ENCODE measurements at regions not wholly inside any gene's neighbourhood (a gene's known extent, or its start where the extent isn't known, plus 50 kb on each side); places are given as distances from the start of the nearest gene placed in this dataset.

- Mint-ChIP-seq H3K27me3 (no peaks in the 10 kb centered on the region), H3K27ac (no peak overlapping the region), H3K4me1 (no peaks in the 10 kb centered on the region), H3K4me3 (no peak overlapping the region), H3K9me3 (peaks cover 0 to 6% (median 1%) of the 10 kb centered on the region in 11 donors), H3K36me3 (no peaks in the 10 kb centered on the region)
- H3K4me3 ChIP-seq (ENCODE audit: low read length) = no peak overlapping the region
- no peak for DNase-seq
- no peak for ATAC-seq
- ChIA-PET POLR2A (no interaction called here), CTCF (no interaction called here)
- H3K27ac ChIP-seq (ENCODE audit: low read depth, low read length) = no peak overlapping the region
- no peaks in the 10 kb centered on the region for H3K36me3 ChIP-seq (ENCODE audit: control insufficient read depth in 2 of 3, insufficient read depth in 3 of 3, low read length in 3 of 3)
- H3K9me3 ChIP-seq (ENCODE audit: control insufficient read depth in 2 of 3, low read length in 3 of 3) = no peaks in the 10 kb centered on the region
- intact Hi-C loops (cut with micrococcal nuclease) = no loop called here
- H3K27me3 ChIP-seq (ENCODE audit: control insufficient read depth in 2 of 2, insufficient read depth in 2 of 2, low read length in 2 of 2) = no peaks in the 10 kb centered on the region
- no peaks in the 10 kb centered on the region for H3K4me1 ChIP-seq (ENCODE audit: control insufficient read depth in 2 of 2, insufficient read depth in 2 of 2, low read length in 2 of 2)
Measured at GRCh38 chr18:72207280-72207679, 336.9 kb downstream of the CBLN2 start.

GRCh38 chr18:72206814-72207213 lies 337.3 kb downstream of the CBLN2 start:
- Mint-ChIP-seq H3K4me3 (no peak overlapping the region), H3K4me1 (no peaks in the 10 kb centered on the region), H3K36me3 (no peaks in the 10 kb centered on the region), H3K27me3 (no peaks in the 10 kb centered on the region), H3K27ac (no peak overlapping the region), H3K9me3 (peaks cover 0 to 6% (median 1%) of the 10 kb centered on the region in 11 donors)
- no peaks in the 10 kb centered on the region for H3K27me3 ChIP-seq (ENCODE audit: control insufficient read depth in 2 of 2, insufficient read depth in 2 of 2, low read length in 2 of 2)
- ChIA-PET POLR2A (no interaction called here), CTCF (no interaction called here)
- intact Hi-C loops (cut with micrococcal nuclease) = no loop called here
- DNase-seq (no peak), ATAC-seq (no peak)
- no peaks in the 10 kb centered on the region for H3K9me3 ChIP-seq (ENCODE audit: control insufficient read depth in 2 of 3, low read length in 3 of 3)
- H3K4me3 ChIP-seq (ENCODE audit: low read length) = no peak overlapping the region
- no peak overlapping the region for H3K27ac ChIP-seq (ENCODE audit: low read depth, low read length)
- H3K4me1 ChIP-seq (ENCODE audit: control insufficient read depth in 2 of 2, insufficient read depth in 2 of 2, low read length in 2 of 2) = no peaks in the 10 kb centered on the region
- no peaks in the 10 kb centered on the region for H3K36me3 ChIP-seq (ENCODE audit: control insufficient read depth in 2 of 3, insufficient read depth in 3 of 3, low read length in 3 of 3)

GRCh38 chr18:72201032-72201431 lies 343.1 kb downstream of the CBLN2 start:
- H3K27ac ChIP-seq (ENCODE audit: low read depth, low read length) = no peak overlapping the region
- DNase-seq (no peak), ATAC-seq (no peak)
- H3K27ac Mint-ChIP-seq = no peak overlapping the region
- H3K4me3 Mint-ChIP-seq = no peak overlapping the region
- H3K27me3 Mint-ChIP-seq = no peaks in the 10 kb centered on the region
- H3K9me3 ChIP-seq (ENCODE audit: control insufficient read depth in 2 of 3, low read length in 3 of 3) = no peaks in the 10 kb centered on the region
- H3K9me3 Mint-ChIP-seq = peaks cover 0 to 5% (median 0%) of the 10 kb centered on the region in 11 donors
- POLR2A ChIA-PET = no interaction called here
- H3K27me3 ChIP-seq (ENCODE audit: control insufficient read depth in 2 of 2, insufficient read depth in 2 of 2, low read length in 2 of 2) = no peaks in the 10 kb centered on the region
- intact Hi-C loops (cut with micrococcal nuclease) = no loop called here
- H3K4me1 ChIP-seq (ENCODE audit: control insufficient read depth in 2 of 2, insufficient read depth in 2 of 2, low read length in 2 of 2) = no peaks in the 10 kb centered on the region
- CTCF ChIA-PET = no interaction called here
- no peaks in the 10 kb centered on the region for H3K36me3 Mint-ChIP-seq
- H3K36me3 ChIP-seq (ENCODE audit: control insufficient read depth in 2 of 3, insufficient read depth in 3 of 3, low read length in 3 of 3) = no peaks in the 10 kb centered on the region
- no peak overlapping the region for H3K4me3 ChIP-seq (ENCODE audit: low read length)
- peaks cover 0 to 3% (median 0%) of the 10 kb centered on the region in 7 donors for H3K4me1 Mint-ChIP-seq

- intact Hi-C loops (cut with micrococcal nuclease) = no loop called here
- CTCF ChIA-PET = no interaction called here
- POLR2A ChIA-PET = no interaction called here
- Histone ChIP-seq H3K9me3 (ENCODE audit: control insufficient read depth in 2 of 3, low read length in 3 of 3) (no peaks in the 10 kb centered on the region), H3K27me3 (ENCODE audit: control insufficient read depth in 2 of 2, insufficient read depth in 2 of 2, low read length in 2 of 2) (no peaks in the 10 kb centered on the region), H3K4me3 (ENCODE audit: low read length) (no peak overlapping the region), H3K27ac (ENCODE audit: low read depth, low read length) (no peak overlapping the region), H3K4me1 (ENCODE audit: control insufficient read depth in 2 of 2, insufficient read depth in 2 of 2, low read length in 2 of 2) (no peaks in the 10 kb centered on the region), H3K36me3 (ENCODE audit: control insufficient read depth in 2 of 3, insufficient read depth in 3 of 3, low read length in 3 of 3) (no peaks in the 10 kb centered on the region)
- Mint-ChIP-seq H3K9me3 (peaks cover 0 to 6% (median 0%) of the 10 kb centered on the region in 11 donors), H3K27ac (no peak overlapping the region), H3K27me3 (no peaks in the 10 kb centered on the region), H3K4me1 (peaks cover 0 to 3% (median 0%) of the 10 kb centered on the region in 7 donors), H3K4me3 (no peak overlapping the region), H3K36me3 (no peaks in the 10 kb centered on the region)
- ATAC-seq (no peak), DNase-seq (no peak)
Measured at GRCh38 chr18:72197591-72197990, 346.6 kb downstream of the CBLN2 start.

GRCh38 chr18:72194072-72194471 lies 350.1 kb downstream of the CBLN2 start:
- CTCF ChIA-PET = no interaction called here
- no peak overlapping the region for H3K4me3 Mint-ChIP-seq
- Histone ChIP-seq H3K27ac (ENCODE audit: low read depth, low read length) (no peak overlapping the region), H3K9me3 (ENCODE audit: control insufficient read depth in 2 of 3, low read length in 3 of 3) (no peaks in the 10 kb centered on the region), H3K36me3 (ENCODE audit: control insufficient read depth in 2 of 3, insufficient read depth in 3 of 3, low read length in 3 of 3) (no peaks in the 10 kb centered on the region), H3K4me3 (ENCODE audit: low read length) (no peak overlapping the region), H3K4me1 (ENCODE audit: control insufficient read depth in 2 of 2, insufficient read depth in 2 of 2, low read length in 2 of 2) (no peaks in the 10 kb centered on the region), H3K27me3 (ENCODE audit: control insufficient read depth in 2 of 2, insufficient read depth in 2 of 2, low read length in 2 of 2) (no peaks in the 10 kb centered on the region)
- no peak overlapping the region for H3K27ac Mint-ChIP-seq
- no peaks in the 10 kb centered on the region for H3K27me3 Mint-ChIP-seq
- no peaks in the 10 kb centered on the region for H3K4me1 Mint-ChIP-seq
- DNase-seq (no peak), ATAC-seq (no peak)
- H3K9me3 Mint-ChIP-seq = peaks cover 0 to 17% (median 0%) of the 10 kb centered on the region in 11 donors
- H3K36me3 Mint-ChIP-seq = no peaks in the 10 kb centered on the region
- intact Hi-C loops (cut with micrococcal nuclease) = no loop called here
- POLR2A ChIA-PET = no interaction called here

GRCh38 chr18:72187956-72188355 lies 356.2 kb downstream of the CBLN2 start:
- DNase-seq = no peak
- H3K9me3 ChIP-seq (ENCODE audit: control insufficient read depth in 2 of 3, low read length in 3 of 3) = no peaks in the 10 kb centered on the region
- no peaks in the 10 kb centered on the region for H3K27me3 ChIP-seq (ENCODE audit: control insufficient read depth in 2 of 2, insufficient read depth in 2 of 2, low read length in 2 of 2)
- Mint-ChIP-seq H3K9me3 (peaks cover 0 to 11% (median 2%) of the 10 kb centered on the region in 11 donors), H3K27me3 (no peaks in the 10 kb centered on the region), H3K4me3 (no peak overlapping the region), H3K4me1 (no peaks in the 10 kb centered on the region), H3K36me3 (no peaks in the 10 kb centered on the region), H3K27ac (no peak overlapping the region)
- H3K36me3 ChIP-seq (ENCODE audit: control insufficient read depth in 2 of 3, insufficient read depth in 3 of 3, low read length in 3 of 3) = no peaks in the 10 kb centered on the region
- ATAC-seq = no peak
- POLR2A ChIA-PET = no interaction called here
- CTCF ChIA-PET = no interaction called here
- no peak overlapping the region for H3K4me3 ChIP-seq (ENCODE audit: low read length)
- H3K27ac ChIP-seq (ENCODE audit: low read depth, low read length) = no peak overlapping the region
- H3K4me1 ChIP-seq (ENCODE audit: control insufficient read depth in 2 of 2, insufficient read depth in 2 of 2, low read length in 2 of 2) = no peaks in the 10 kb centered on the region
- intact Hi-C loops (cut with micrococcal nuclease) = no loop called here

- H3K27ac ChIP-seq (ENCODE audit: low read depth, low read length) = no peak overlapping the region
- peaks cover 0 to 10% (median 0%) of the 10 kb centered on the region in 7 donors for H3K4me1 Mint-ChIP-seq
- H3K36me3 ChIP-seq (ENCODE audit: control insufficient read depth in 2 of 3, insufficient read depth in 3 of 3, low read length in 3 of 3) = no peaks in the 10 kb centered on the region
- H3K4me1 ChIP-seq (ENCODE audit: control insufficient read depth in 2 of 2, insufficient read depth in 2 of 2, low read length in 2 of 2) = no peaks in the 10 kb centered on the region
- H3K9me3 ChIP-seq (ENCODE audit: control insufficient read depth in 2 of 3, low read length in 3 of 3) = no peaks in the 10 kb centered on the region
- ChIA-PET CTCF (no interaction called here), POLR2A (no interaction called here)
- H3K4me3 Mint-ChIP-seq = no peak overlapping the region
- no peaks in the 10 kb centered on the region for H3K36me3 Mint-ChIP-seq
- no peak overlapping the region for H3K4me3 ChIP-seq (ENCODE audit: low read length)
- no peak overlapping the region for H3K27ac Mint-ChIP-seq
- no peaks in the 10 kb centered on the region for H3K27me3 Mint-ChIP-seq
- no peak for DNase-seq
- intact Hi-C loops (cut with micrococcal nuclease) = no loop called here
- peaks cover 0 to 19% (median 2%) of the 10 kb centered on the region in 11 donors for H3K9me3 Mint-ChIP-seq
- no peak for ATAC-seq
- H3K27me3 ChIP-seq (ENCODE audit: control insufficient read depth in 2 of 2, insufficient read depth in 2 of 2, low read length in 2 of 2) = no peaks in the 10 kb centered on the region
Measured at GRCh38 chr18:72181241-72181764, 362.8 kb downstream of the CBLN2 start.

Measured in naive thymus-derived CD4-positive, alpha-beta T cell (primary cell).